Ishikawa (cell line): ENCODE measurements at regions not wholly inside any gene's neighbourhood (a gene's known extent, or its start where the extent isn't known, plus 50 kb on each side); places are given as distances from the start of the nearest gene placed in this dataset.

ENCODE experiments used
- CEBPB ChIP-seq: IDR thresholded peaks from 2 replicates; pipeline ENCODE4 v1.6.1; 2012
- EGR1 ChIP-seq: IDR thresholded peaks from 2 replicates; pipeline ENCODE4 v1.6.1; 2012
- EP300 ChIP-seq: IDR thresholded peaks from 2 replicates; pipeline ENCODE4 v1.6.1; 2012; ENCODE audit warnings: borderline replicate concordance
- NFIC ChIP-seq: IDR thresholded peaks from 2 replicates; pipeline ENCODE4 v1.6.1; 2012
- RAD21 ChIP-seq: IDR thresholded peaks from 2 replicates; pipeline ENCODE4 v1.6.1; 2012; ENCODE audit warnings: low read depth
- REST ChIP-seq: IDR thresholded peaks from 2 replicates; pipeline ENCODE4 v1.6.1; 2012; ENCODE audit warnings: low read depth, mild to moderate bottlenecking
- TAF1 ChIP-seq: IDR thresholded peaks from 2 replicates; pipeline ENCODE4 v1.6.1; 2012; ENCODE audit warnings: low read depth, mild to moderate bottlenecking
- TCF12 ChIP-seq: IDR thresholded peaks from 2 replicates; pipeline ENCODE4 v1.6.1; 2012; ENCODE audit warnings: low read depth
- TEAD4 ChIP-seq: IDR thresholded peaks from 2 replicates; pipeline ENCODE4 v1.6.1; 2012
- YY1 ChIP-seq: IDR thresholded peaks from 2 replicates; pipeline ENCODE4 v1.6.1; 2012; ENCODE audit warnings: low read depth
- ZBTB7A ChIP-seq: IDR thresholded peaks from 2 replicates; pipeline ENCODE4 v1.6.1; 2012; ENCODE audit warnings: low read depth
- TF ChIP-seq, protein P1 (sequence below): IDR thresholded peaks from 2 replicates; pipeline ENCODE4 v1.6.1; 2012
- TF ChIP-seq, protein P2 (sequence below): IDR thresholded peaks from 2 replicates; pipeline ENCODE4 v1.6.1; 2012

GRCh38 chr12:67067453-67068203, 201.5 kb upstream of the CAND1 start:
- TF ChIP-seq REST: no peak
- no peak for TF ChIP-seq RAD21
- TF ChIP-seq EP300: no peak
- no peak for TF ChIP-seq CEBPB
- no peak for TF ChIP-seq YY1
- no peak for TF ChIP-seq TAF1
- TF ChIP-seq, protein P1, sequence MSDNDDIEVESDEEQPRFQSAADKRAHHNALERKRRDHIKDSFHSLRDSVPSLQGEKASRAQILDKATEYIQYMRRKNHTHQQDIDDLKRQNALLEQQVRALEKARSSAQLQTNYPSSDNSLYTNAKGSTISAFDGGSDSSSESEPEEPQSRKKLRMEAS: no peak
- TF ChIP-seq TEAD4: no peak
- no peak for TF ChIP-seq TCF12
- TF ChIP-seq NFIC: no peak
- no peak for TF ChIP-seq ZBTB7A
- no peak for TF ChIP-seq EGR1
- TF ChIP-seq, protein P2, sequence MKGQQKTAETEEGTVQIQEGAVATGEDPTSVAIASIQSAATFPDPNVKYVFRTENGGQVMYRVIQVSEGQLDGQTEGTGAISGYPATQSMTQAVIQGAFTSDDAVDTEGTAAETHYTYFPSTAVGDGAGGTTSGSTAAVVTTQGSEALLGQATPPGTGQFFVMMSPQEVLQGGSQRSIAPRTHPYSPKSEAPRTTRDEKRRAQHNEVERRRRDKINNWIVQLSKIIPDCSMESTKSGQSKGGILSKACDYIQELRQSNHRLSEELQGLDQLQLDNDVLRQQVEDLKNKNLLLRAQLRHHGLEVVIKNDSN: no peak
